ENCODE measurements at regions not wholly inside any gene's neighbourhood (a gene's known extent, or its start where the extent isn't known, plus 50 kb on each side); places are given as distances from the start of the nearest gene placed in this dataset.
"Not testable (repeated sequence)": the region's sequence is repeated elsewhere in the genome, so short reads cannot be mapped to it uniquely, and the experiment has no call there.

DNA sequence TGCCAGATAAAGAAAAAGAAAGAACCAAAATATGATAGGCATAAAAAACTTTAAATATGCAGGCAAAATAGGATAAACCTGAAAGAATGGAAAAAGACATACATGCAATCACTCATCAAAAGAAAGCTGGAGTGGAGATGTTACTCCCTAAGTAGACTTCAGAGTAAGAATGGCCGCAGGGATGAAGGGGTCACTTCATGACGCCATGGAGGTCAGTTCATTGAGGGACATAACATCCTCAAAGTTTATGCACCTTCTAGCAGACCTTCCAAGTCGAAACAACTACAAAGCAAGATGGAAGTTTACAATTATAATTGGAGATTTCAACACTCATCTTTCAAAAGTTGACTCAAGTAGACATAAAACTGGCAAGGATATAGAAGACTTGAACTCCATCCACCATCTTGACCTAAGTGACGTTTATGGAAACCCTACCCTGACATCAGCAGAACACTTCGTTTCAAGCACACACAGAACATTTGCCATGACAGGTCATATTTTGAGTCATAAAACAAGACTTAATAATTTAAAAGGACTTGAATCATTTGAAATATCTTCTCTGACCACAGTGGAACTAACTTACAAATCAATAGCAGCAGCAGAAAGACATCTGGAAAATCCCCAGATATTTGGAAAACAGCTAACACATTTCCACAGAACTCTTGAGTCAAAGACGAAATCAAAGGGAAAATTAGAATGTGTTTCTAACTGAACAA, 106.0 kb upstream of the LRPAP1 start:
- Histone ChIP-seq H3K4me1 (ENCODE audit: control insufficient read depth, insufficient read depth, low read length) (no peaks in the 10 kb centered on the region), H3K36me3 (ENCODE audit: control insufficient read depth, insufficient read depth, low read length) (no peaks in the 10 kb centered on the region), H3K9ac (ENCODE audit: extremely low read depth, low read length, poor library complexity, severe bottlenecking) (no peak overlapping the region), H3K27ac (ENCODE audit: low read depth, low read length) (no peak overlapping the region), H3K4me3 (ENCODE audit: low read length) (no peak overlapping the region), H3K9me3 (ENCODE audit: control insufficient read depth, low read length) (no peaks in the 10 kb centered on the region), H3K27me3 (ENCODE audit: control insufficient read depth, insufficient read depth, low read length, poor library complexity, severe bottlenecking) (no peaks in the 10 kb centered on the region)
- peaks cover 9% of the 10 kb centered on the region for H3K27me3 Mint-ChIP-seq (ENCODE audit: insufficient read depth)
- DNase-seq: no peak
- TF ChIP-seq, protein P1, sequence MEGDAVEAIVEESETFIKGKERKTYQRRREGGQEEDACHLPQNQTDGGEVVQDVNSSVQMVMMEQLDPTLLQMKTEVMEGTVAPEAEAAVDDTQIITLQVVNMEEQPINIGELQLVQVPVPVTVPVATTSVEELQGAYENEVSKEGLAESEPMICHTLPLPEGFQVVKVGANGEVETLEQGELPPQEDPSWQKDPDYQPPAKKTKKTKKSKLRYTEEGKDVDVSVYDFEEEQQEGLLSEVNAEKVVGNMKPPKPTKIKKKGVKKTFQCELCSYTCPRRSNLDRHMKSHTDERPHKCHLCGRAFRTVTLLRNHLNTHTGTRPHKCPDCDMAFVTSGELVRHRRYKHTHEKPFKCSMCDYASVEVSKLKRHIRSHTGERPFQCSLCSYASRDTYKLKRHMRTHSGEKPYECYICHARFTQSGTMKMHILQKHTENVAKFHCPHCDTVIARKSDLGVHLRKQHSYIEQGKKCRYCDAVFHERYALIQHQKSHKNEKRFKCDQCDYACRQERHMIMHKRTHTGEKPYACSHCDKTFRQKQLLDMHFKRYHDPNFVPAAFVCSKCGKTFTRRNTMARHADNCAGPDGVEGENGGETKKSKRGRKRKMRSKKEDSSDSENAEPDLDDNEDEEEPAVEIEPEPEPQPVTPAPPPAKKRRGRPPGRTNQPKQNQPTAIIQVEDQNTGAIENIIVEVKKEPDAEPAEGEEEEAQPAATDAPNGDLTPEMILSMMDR (conservative IDR thresholded peaks at IDR 0.05): no peak
- no peak overlapping the region for H3K27ac Mint-ChIP-seq
- 91 to 93% methylated on average over 4 to 6 of the region's 6 CpGs for whole genome bisulfite sequencing, 2 experiments (ENCODE audit: insufficient coverage in 1 of 2, insufficient read length in 1 of 2)
- no peaks in the 10 kb centered on the region for H3K4me1 Mint-ChIP-seq
- peaks cover 2% of the 10 kb centered on the region for H3K9me3 Mint-ChIP-seq
- no peaks in the 10 kb centered on the region for H3K36me3 Mint-ChIP-seq (ENCODE audit: low read depth)
- no peak overlapping the region for H3K4me3 Mint-ChIP-seq

DNA sequence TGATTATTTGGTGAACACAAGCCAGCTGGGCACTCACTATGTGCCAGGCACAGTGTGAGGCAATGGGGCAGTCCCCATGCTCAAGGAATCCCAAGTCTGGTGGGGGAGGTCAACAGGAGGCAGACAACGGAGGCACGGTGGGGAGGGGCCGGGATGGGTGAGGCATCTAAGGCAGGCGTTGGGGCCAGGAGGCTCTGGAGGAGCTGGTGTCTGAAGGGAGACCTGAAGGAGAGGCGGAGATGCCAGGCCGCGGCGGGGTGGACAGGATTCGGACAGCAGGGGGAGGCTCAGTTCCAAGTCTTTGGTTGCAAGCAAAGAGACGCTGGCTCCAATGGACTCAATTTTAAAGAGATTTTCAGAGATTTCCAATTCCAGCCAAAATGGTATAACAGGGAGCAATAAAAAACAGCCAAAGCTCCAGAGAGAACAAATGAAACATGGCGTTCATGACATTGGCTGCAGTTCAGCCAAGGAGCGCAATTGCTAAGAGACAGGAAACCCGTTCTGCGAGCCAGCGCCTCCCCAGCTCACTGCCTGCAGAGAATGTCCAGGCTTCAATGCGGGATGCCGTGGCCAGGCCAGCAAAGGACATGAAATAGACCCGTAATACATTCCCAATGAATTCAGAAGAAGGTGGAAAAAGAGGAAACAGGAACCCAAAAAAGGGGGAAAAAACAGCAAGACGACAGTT, 105.2 kb upstream of the LRPAP1 start:
- H3K4me1 Mint-ChIP-seq: no peaks in the 10 kb centered on the region
- H3K27me3 Mint-ChIP-seq (ENCODE audit: insufficient read depth): peaks cover 10% of the 10 kb centered on the region
- no peaks in the 10 kb centered on the region for H3K36me3 Mint-ChIP-seq (ENCODE audit: low read depth)
- DNase-seq: no peak
- Histone ChIP-seq H3K9ac (ENCODE audit: extremely low read depth, low read length, poor library complexity, severe bottlenecking) (no peak overlapping the region), H3K27ac (ENCODE audit: low read depth, low read length) (no peak overlapping the region), H3K9me3 (ENCODE audit: control insufficient read depth, low read length) (no peaks in the 10 kb centered on the region), H3K4me1 (ENCODE audit: control insufficient read depth, insufficient read depth, low read length) (no peaks in the 10 kb centered on the region), H3K36me3 (ENCODE audit: control insufficient read depth, insufficient read depth, low read length) (no peaks in the 10 kb centered on the region), H3K4me3 (ENCODE audit: low read length) (no peak overlapping the region), H3K27me3 (ENCODE audit: control insufficient read depth, insufficient read depth, low read length, poor library complexity, severe bottlenecking) (no peaks in the 10 kb centered on the region)
- H3K9me3 Mint-ChIP-seq: peaks cover 4% of the 10 kb centered on the region
- H3K4me3 Mint-ChIP-seq: no peak overlapping the region
- WGBS, 2 experiments (ENCODE audit: insufficient coverage in 1 of 2, insufficient read length in 1 of 2): 82 to 84% methylated on average over 17 to 18 of the region's 19 CpGs
- TF ChIP-seq, protein P1 (conservative IDR thresholded peaks at IDR 0.05): no peak
- no peak overlapping the region for H3K27ac Mint-ChIP-seq

DNA sequence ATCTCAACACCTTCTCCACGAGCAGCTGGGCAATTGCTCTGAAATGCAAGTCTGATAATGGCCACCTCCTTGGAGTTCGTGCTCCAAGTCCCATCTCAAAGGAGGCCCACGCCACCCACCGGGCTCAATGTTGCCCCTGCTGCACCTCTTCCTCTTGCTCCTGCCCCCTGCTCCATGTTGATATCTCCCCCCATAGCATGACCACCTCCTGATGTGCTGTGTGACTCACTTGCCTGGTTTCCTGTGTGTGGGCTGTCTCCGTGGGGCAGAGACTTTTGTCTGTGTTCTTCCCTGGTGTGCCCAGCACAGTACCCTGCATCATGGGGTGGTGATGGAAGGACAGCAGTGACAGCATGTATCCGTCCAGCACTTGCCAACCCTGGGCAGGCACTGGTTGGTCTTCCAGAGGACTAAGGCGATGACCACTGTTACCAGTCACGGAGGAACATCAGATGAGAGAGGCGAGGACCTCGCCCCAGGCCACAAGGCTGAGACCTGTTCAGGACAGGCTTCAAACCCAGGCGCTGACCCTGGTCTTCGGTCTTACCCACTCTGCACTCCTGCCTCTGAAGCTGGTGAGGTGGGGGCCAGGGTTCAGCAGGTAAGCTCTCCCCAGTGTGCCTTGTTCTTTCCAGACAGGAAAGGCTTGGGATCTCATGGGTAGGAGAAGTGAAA, 104.6 kb upstream of the LRPAP1 start:
- H3K27me3 Mint-ChIP-seq (ENCODE audit: insufficient read depth): peaks cover 8% of the 10 kb centered on the region
- H3K36me3 Mint-ChIP-seq (ENCODE audit: low read depth): no peaks in the 10 kb centered on the region
- DNase-seq: no peak
- Histone ChIP-seq H3K4me3 (ENCODE audit: low read length) (no peak overlapping the region), H3K27ac (ENCODE audit: low read depth, low read length) (no peak overlapping the region), H3K4me1 (ENCODE audit: control insufficient read depth, insufficient read depth, low read length) (no peaks in the 10 kb centered on the region), H3K36me3 (ENCODE audit: control insufficient read depth, insufficient read depth, low read length) (no peaks in the 10 kb centered on the region), H3K27me3 (ENCODE audit: control insufficient read depth, insufficient read depth, low read length, poor library complexity, severe bottlenecking) (no peaks in the 10 kb centered on the region), H3K9me3 (ENCODE audit: control insufficient read depth, low read length) (no peaks in the 10 kb centered on the region), H3K9ac (ENCODE audit: extremely low read depth, low read length, poor library complexity, severe bottlenecking) (no peak overlapping the region)
- H3K4me3 Mint-ChIP-seq: no peak overlapping the region
- TF ChIP-seq, protein P1 (conservative IDR thresholded peaks at IDR 0.05): no peak
- no peaks in the 10 kb centered on the region for H3K4me1 Mint-ChIP-seq
- 94 to 95% methylated on average over 10 to 12 of the region's 12 CpGs for WGBS, 2 experiments (ENCODE audit: insufficient coverage in 1 of 2, insufficient read length in 1 of 2)
- H3K9me3 Mint-ChIP-seq: peaks cover 6% of the 10 kb centered on the region
- no peak overlapping the region for H3K27ac Mint-ChIP-seq

DNA sequence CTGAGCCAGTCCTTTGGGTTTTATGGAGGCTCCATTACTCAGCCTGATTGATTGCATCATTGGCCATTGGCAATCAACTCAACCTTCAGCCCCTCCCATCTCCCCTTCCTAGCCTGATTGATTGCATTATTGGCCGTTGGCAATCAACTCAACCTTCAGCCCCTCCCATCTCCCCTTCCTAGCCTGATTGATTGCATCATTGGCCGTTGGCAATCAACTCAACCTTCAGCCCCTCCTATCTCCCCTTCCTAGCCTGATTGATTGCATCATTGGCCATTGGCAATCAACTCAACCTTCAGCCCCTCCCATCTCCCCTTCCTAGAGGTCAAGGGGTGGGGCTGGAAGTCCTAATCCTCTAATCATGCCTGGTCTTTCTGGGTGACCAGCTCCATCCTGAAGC, 103.8 kb upstream of the LRPAP1 start:
- H3K27me3 ChIP-seq (ENCODE audit: control insufficient read depth, insufficient read depth, low read length, poor library complexity, severe bottlenecking); H3K4me1 ChIP-seq (ENCODE audit: control insufficient read depth, insufficient read depth, low read length); H3K4me3 Mint-ChIP-seq; H3K9me3 Mint-ChIP-seq; H3K27me3 Mint-ChIP-seq (ENCODE audit: insufficient read depth); H3K36me3 ChIP-seq (ENCODE audit: control insufficient read depth, insufficient read depth, low read length); H3K9me3 ChIP-seq (ENCODE audit: control insufficient read depth, low read length); H3K4me1 Mint-ChIP-seq; DNase-seq; H3K9ac ChIP-seq (ENCODE audit: extremely low read depth, low read length, poor library complexity, severe bottlenecking); H3K27ac ChIP-seq (ENCODE audit: low read depth, low read length); H3K27ac Mint-ChIP-seq; H3K36me3 Mint-ChIP-seq (ENCODE audit: low read depth); H3K4me3 ChIP-seq (ENCODE audit: low read length): not testable (repeated sequence)
- WGBS, 2 experiments (ENCODE audit: insufficient coverage in 1 of 2, insufficient read length in 1 of 2): 90 to 94% methylated on average over 2 of the region's 2 CpGs

Data from endodermal cell (in vitro differentiated cells).